ENCODE measurements at regions not wholly inside any gene's neighbourhood (a gene's known extent, or its start where the extent isn't known, plus 50 kb on each side); places are given as distances from the start of the nearest gene placed in this dataset.
"Not testable (repeated sequence)": the region's sequence is repeated elsewhere in the genome, so short reads cannot be mapped to it uniquely, and the experiment has no call there.

- no peak for DNase-seq (ENCODE audit: low read depth in 2 of 2)
Observed at GRCh38 chr18:66872277-66872676, 268.4 kb upstream of the CDH19 start.

GRCh38 chr18:66867653-66868052 is 263.8 kb upstream of the CDH19 start:
- DNase-seq (ENCODE audit: low read depth in 2 of 2), result no peak

- not testable (repeated sequence) for DNase-seq (ENCODE audit: low read depth in 2 of 2)
Observed at GRCh38 chr18:66866427-66866940, 262.6 kb upstream of the CDH19 start.

- DNase-seq (ENCODE audit: low read depth in 2 of 2), result no peak
Observed at GRCh38 chr18:66838340-66838987, 234.6 kb upstream of the CDH19 start.

- no peak for DNase-seq (ENCODE audit: low read depth in 2 of 2)
Observed at GRCh38 chr18:66833646-66834045, 229.8 kb upstream of the CDH19 start.

GRCh38 chr18:66826211-66826610 is 222.3 kb upstream of the CDH19 start:
- no peak for DNase-seq (ENCODE audit: low read depth in 2 of 2)

GRCh38 chr18:66825347-66825746 is 221.5 kb upstream of the CDH19 start:
- no peak for DNase-seq (ENCODE audit: low read depth in 2 of 2)

- DNase-seq (ENCODE audit: low read depth in 2 of 2), result no peak
Observed at GRCh38 chr18:66819235-66819634, 215.3 kb upstream of the CDH19 start.

- DNase-seq (ENCODE audit: low read depth in 2 of 2), result no peak
Observed at GRCh38 chr18:66813138-66813537, 209.2 kb upstream of the CDH19 start.

- no peak for DNase-seq (ENCODE audit: low read depth in 2 of 2)
Observed at GRCh38 chr18:66795051-66795450, 191.2 kb upstream of the CDH19 start.

- no peak for DNase-seq (ENCODE audit: low read depth in 2 of 2)
Observed at GRCh38 chr18:66792466-66792865, 188.6 kb upstream of the CDH19 start.

- DNase-seq (ENCODE audit: low read depth in 2 of 2), result no peak
Observed at GRCh38 chr18:66780609-66781008, 176.7 kb upstream of the CDH19 start.

- DNase-seq (ENCODE audit: low read depth in 2 of 2), result no peak
Observed at GRCh38 chr18:66778048-66778447, 174.2 kb upstream of the CDH19 start.

- DNase-seq (ENCODE audit: low read depth in 2 of 2), result no peak
Observed at GRCh38 chr18:66769375-66769774, 165.5 kb upstream of the CDH19 start.

GRCh38 chr18:66764230-66764629 is 160.3 kb upstream of the CDH19 start:
- no peak for DNase-seq (ENCODE audit: low read depth in 2 of 2)

GRCh38 chr18:66761166-66761565 is 157.3 kb upstream of the CDH19 start:
- DNase-seq (ENCODE audit: low read depth in 2 of 2), result no peak

- no peak for DNase-seq (ENCODE audit: low read depth in 2 of 2)
Observed at GRCh38 chr18:66760559-66760958, 156.7 kb upstream of the CDH19 start.

- no peak for DNase-seq (ENCODE audit: low read depth in 2 of 2)
Observed at GRCh38 chr18:66759050-66759828, 155.3 kb upstream of the CDH19 start.

- DNase-seq (ENCODE audit: low read depth in 2 of 2), result no peak
Observed at GRCh38 chr18:66757946-66758345, 154.1 kb upstream of the CDH19 start.

- DNase-seq (ENCODE audit: low read depth in 2 of 2), result no peak
Observed at GRCh38 chr18:66754335-66754734, 150.4 kb upstream of the CDH19 start.

- no peak for DNase-seq (ENCODE audit: low read depth in 2 of 2)
Observed at GRCh38 chr18:66752733-66753132, 148.8 kb upstream of the CDH19 start.

- no peak for DNase-seq (ENCODE audit: low read depth in 2 of 2)
Observed at GRCh38 chr18:66749481-66750035, 145.7 kb upstream of the CDH19 start.

GRCh38 chr18:66749030-66749429 is 145.1 kb upstream of the CDH19 start:
- DNase-seq (ENCODE audit: low read depth in 2 of 2), result no peak
